ENCODE measurements at regions not wholly inside any gene's neighbourhood (a gene's known extent, or its start where the extent isn't known, plus 50 kb on each side); places are given as distances from the start of the nearest gene placed in this dataset.
A peak's percentile ranks its signal among the peaks of the same experiment; 100 is the strongest.

GRCh38 chr14:87497301-87497700 is 495.7 kb downstream of the GALC start:
- DNase-seq, result no peak

DNA sequence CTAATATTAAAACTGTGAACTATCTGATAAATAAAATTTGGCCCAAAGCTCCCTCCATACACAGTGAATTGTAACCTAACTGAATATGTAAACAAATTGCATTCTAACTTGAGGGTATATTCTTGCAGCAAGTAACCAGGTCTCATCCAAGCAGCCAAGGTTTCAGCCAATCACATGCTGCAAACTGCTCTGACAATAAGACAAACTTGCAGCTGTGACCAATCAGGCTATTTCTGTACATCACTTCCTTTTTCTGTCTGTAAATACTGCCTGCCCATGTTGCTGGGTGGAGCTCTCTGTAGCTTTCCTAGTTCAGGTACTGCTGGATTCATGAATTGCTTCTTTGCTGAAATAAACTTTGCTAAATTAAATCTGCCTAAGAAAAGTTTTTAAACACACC is 499.0 kb downstream of the GALC start:
- no peak for DNase-seq

GRCh38 chr14:87492561-87492960 is 500.4 kb downstream of the GALC start:
- peak; percentile 87 for DNase-seq

GRCh38 chr14:87491816-87492215 is 501.2 kb downstream of the GALC start:
- DNase-seq, result no peak

GRCh38 chr14:87489196-87489819 is 503.7 kb downstream of the GALC start:
- DNase-seq, result no peak

DNA sequence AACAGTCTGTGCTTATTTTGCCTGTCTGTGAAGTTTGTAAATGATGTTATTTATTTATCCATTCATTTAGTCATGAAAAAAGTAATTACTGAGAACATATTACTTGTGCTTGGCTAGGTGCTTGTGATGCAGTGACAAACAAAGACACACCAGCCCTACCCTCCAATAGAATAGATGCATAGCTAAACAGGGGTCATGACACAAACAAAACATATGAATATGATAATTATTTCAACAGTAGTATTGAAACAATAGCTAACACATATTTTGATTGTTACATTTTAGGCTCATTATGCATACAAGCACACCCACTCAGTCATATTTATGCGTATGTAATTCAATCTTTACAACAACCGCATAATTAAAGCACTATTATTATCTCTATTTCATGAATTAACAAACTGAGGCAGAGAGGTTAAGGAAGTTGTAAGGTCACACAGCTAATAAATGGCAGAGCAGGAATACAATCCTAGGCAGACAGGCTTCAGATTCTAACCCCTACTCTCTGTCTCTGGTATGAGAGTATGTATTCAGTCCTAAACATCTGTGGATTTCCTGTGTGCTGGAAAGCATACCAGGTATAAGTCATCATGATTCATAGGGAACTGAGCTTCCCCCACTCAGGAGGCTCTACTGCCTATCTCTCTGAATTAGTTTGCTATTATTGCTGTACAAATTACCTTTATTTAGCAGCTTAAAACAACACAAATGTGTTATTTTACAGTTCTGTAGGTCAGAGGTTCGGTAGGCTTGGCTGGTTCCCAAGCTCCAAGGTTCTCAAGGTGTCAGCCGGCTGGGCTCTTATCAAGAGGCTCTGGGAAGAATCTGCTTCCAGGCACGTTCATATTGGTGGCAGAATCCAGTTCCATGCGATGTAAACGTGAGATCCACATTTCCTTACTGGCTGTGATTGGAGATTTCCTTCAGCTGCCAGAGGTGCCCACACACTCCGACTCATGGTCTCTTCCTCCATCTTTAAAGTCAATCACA is 509.4 kb downstream of the GALC start:
- no peak for DNase-seq

GRCh38 chr14:87468531-87468930 is 524.5 kb downstream of the GALC start:
- no peak for DNase-seq

GRCh38 chr14:87467578-87467977 is 525.4 kb downstream of the GALC start:
- DNase-seq, result no peak

DNA sequence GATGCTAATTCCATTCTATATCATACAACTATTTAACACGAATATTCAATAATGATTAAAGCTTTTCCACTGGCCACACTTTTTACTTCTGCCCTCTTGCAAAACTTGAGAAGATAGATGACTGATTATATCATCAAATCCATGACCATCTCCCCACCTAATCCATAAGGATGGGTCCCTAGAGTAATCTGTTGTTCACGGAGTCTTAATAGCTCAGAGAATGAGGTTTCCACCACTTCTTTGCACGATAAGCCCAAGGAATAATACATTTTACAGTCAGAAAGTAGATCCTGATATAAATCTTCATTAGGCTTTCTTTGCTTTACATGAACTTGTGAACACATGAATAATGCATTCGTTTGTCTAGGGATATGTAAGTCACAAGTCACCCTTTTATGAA is 527.2 kb downstream of the GALC start:
- no peak for DNase-seq

DNA sequence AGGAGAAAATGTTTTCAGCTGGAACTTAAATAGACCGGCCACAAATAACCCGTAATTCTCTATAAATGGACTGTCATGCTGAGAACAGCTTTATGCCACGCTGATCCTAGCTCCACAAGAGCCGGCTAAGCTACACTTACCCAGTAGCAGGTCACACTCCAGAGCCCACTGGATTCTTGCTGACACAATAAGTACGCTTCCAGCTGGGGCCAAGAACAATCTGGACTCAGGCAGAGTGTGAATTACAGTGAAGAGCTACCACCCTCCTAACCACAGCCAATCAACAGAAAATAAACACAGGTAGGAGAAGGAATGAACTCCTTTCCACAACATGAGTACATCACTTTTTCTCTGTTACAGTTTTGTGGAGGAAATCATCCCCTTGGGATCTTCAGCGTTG is 531.3 kb downstream of the GALC start:
- peak; percentile 32 for DNase-seq

DNA sequence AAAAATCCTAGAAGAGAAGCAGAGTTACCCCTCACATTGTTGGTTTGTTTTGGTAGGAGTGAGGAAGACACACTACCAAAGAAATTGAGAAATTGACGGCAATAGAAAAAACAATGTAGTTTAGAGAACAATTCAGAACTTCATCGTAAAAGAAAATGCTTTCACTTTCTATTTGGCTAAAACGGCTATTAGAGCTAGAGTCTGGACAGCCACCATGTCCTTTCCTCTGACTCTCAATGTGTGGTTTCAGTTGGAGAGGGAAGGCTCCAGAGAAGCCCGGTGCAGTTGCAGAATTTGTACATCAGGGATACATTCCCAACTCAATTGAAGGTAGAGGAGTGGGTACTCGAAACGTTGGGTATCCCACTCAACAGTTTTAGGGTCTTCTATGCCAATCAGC is 535.3 kb downstream of the GALC start:
- DNase-seq, result no peak

GRCh38 chr14:87450193-87450592 is 542.8 kb downstream of the GALC start:
- DNase-seq, result no peak

- DNase-seq, result no peak
Observed at GRCh38 chr14:87449016-87449415, 544.0 kb downstream of the GALC start.

- no peak for DNase-seq
Observed at GRCh38 chr14:87443787-87444186, 549.2 kb downstream of the GALC start.

DNA sequence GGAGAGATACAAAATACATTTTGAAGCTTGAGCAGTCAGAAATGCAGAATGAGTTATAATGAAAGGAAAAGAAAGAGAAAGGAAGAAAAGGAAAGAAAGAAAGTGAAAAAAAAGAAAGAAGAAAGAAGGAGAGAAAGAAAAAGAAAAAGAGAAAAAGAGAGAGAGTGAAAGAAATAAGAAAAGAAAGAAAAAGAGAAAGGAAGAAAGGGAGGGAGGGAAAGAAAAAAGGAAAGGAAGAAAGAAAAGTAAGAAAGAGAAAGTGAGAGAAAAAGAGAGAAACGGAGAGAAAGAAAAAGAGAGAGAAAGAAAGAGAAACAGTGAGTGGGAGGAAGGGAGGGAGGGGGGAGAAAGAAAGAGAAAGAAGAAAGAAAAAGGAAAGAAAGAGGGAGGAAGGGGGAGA is 549.9 kb downstream of the GALC start:
- no peak for DNase-seq

GRCh38 chr14:87437158-87437557 is 555.8 kb downstream of the GALC start:
- DNase-seq, result no peak

DNA sequence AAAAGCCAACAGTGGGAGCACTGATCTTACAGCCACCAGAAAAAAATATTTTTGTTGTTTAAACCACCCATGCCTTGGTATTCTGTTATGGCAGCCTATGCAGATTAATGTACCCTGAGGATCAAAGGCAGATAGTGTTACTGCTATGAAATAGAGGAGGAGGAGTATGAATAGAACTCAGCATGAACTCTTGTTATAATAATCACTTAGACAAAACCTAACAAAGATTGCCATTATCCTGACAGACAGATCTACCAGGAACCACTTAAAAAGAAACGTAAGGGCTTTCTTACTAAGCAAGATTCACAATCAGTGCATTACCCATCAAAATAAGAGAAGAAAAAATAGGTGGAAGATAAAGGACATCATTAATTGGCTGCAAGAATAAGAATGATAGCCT is 558.3 kb downstream of the GALC start:
- DNase-seq, result no peak

DNA sequence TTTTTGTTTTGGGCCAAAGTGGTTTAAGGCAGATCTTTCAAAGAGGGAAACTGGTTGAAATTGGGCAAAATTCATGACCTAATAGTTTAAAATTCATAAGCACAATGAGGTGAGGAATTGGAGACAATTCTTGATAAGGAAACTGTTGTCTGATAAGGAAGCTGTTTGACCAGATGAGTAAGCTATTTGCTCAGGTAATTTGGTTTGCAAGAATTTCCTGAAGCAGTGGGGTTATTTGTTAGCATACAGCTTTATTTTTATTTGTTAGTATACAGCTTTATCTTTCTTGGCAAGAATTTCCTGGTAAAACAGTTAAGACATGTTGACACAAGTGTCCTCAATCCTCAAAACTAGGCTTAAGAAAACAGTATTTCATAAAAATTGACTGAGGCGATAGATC is 559.0 kb downstream of the GALC start:
- DNase-seq, result no peak

DNA sequence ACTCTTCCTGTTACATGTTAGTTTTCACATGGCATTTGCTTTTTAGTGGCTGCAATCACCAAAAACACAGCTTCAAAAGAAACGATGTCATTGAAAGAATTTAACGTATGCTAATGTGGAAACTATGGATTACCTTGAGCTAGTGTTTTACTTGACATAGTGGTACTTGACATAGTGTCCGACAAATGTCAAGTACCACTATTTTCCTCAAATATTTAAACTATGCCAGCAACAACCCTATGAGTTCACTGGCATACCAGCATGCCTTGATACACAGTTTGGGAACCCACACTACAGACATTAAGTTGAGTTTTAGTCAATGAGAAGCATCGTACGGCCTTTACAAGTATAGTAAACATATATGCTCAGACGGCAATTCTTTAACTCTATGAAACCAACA is 560.3 kb downstream of the GALC start:
- no peak for DNase-seq

DNA sequence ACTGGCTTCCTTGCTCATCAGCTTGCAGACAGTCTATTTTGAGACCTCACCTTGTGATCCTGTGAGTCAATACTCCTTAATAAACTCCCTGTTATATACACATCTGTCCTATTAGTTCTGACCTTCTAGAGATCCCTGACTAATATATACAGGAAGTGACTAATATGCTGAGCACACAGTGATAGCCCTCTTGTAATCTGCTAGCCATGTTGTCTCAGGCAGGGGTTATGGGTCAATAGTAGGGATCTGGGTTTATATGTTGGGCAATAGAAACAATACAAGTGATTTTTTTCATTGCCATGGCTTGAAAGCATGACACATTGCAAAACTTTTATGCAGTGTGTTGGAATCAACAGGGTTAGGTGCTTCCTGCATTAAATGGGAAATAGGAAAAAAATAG is 562.2 kb downstream of the GALC start:
- DNase-seq, result no peak

DNA sequence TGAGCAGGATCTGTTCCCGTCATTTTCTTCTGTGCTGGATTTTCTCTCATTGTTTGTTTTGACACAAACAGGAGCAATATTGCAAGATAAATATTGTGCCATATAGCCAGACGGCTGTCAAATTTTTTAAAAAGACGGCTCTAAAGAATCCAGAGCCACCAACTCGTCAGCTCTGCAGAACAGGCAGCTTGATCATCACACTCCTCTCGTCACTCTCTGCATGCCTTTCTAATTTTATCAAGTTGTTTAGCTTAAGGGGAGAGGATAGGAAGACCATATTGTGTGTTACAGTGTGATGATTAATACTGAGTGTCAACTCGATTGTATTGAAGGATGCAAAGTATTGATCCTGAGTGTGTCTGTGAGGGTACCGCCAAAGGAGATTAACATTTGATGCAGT is 562.8 kb downstream of the GALC start:
- no peak for DNase-seq

- no peak for DNase-seq
Observed at GRCh38 chr14:87419925-87420324, 573.1 kb downstream of the GALC start.

GRCh38 chr14:87411370-87411769 is 581.6 kb downstream of the GALC start:
- DNase-seq, result no peak

DNA sequence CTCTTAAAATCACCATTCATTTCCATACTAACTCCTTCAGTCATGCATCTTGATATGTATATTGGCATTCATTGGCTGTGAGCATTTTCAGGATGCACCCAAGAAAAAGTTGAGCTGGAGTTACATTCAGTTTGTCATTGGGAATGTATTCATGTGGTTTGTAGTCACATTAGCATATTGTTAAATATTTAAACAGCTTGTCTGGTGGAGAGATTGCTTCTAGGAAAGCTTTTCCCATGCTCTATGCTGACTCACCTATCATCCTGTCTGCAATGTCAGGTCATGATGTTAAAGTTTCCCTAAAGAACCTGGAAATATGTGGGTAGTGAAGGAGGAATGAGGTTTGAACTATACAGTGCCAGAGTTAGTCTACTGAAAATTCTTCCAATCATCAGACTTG is 583.6 kb downstream of the GALC start:
- no peak for DNase-seq

- no peak for DNase-seq
Observed at GRCh38 chr14:87407344-87407743, 585.6 kb downstream of the GALC start.

Measured in NCI-H524 treated with DMSO at 0.1 percent for 48 hours (cell line).